ENCODE measurements at regions not wholly inside any gene's neighbourhood (a gene's known extent, or its start where the extent isn't known, plus 50 kb on each side); places are given as distances from the start of the nearest gene placed in this dataset.

DNA sequence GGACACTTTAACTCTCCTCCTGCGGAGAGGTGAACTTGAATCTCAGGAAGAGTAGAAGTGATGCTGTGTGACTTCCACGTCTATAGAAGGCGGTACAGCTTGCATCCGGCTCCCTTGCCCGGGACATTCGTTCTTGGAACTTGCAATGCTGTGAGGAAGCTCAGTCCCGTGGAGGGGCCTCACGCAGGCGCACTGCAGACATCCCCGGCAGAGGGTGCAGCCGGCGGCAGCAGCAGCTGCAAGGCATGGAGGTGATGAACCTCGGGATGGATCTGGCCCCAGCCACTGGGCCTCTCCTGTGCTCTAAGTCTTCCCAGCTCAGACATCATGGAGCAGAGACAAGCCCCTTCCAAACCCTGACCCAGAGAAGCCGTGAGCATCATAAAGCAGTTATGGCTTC, 61.8 kb upstream of the SOD1 start:
- Histone ChIP-seq H3K9me3 (ENCODE audit: control insufficient read depth, insufficient read depth, low read depth, low read length) (no peaks in the 10 kb centered on the region), H3K36me3 (ENCODE audit: control insufficient read depth, insufficient read depth, low read length) (no peaks in the 10 kb centered on the region), H3K4me3 (ENCODE audit: low read depth in 2 of 2, low read length in 2 of 2) (0 out of 4 replicates have a peak overlapping the region, but pooled peaks of 1 of the 2 experiments have one; percentile 8), H3K4me1 (ENCODE audit: control insufficient read depth, insufficient read depth, low read length) (no peaks in the 10 kb centered on the region), H3K27ac (ENCODE audit: low read length) (no peak overlapping the region), H3K27me3 (ENCODE audit: control insufficient read depth, insufficient read depth, low read length) (no peaks in the 10 kb centered on the region)
- no TSS peak for BruUV-seq (replicated peaks)
- ChIA-PET CTCF (interaction anchor here (0.6 kb wide), 1 partner anchor 93 kb away, joined by 3 read pairs; no protein-coding TSS in a partner anchor), POLR2A (no interaction called here)
- TF ChIP-seq TCF7L2 (IDR thresholded peaks at IDR 0.05; ENCODE audit: low read depth, low read length) (no peak), POLR2AphosphoS5 (IDR thresholded peaks at IDR 0.05; ENCODE audit: low read depth, low read length) (no peak), SIN3A (IDR thresholded peaks at IDR 0.05; ENCODE audit: borderline replicate concordance, insufficient read depth, low read depth, low read length) (no peak)
- TF ChIP-seq, protein P1, sequence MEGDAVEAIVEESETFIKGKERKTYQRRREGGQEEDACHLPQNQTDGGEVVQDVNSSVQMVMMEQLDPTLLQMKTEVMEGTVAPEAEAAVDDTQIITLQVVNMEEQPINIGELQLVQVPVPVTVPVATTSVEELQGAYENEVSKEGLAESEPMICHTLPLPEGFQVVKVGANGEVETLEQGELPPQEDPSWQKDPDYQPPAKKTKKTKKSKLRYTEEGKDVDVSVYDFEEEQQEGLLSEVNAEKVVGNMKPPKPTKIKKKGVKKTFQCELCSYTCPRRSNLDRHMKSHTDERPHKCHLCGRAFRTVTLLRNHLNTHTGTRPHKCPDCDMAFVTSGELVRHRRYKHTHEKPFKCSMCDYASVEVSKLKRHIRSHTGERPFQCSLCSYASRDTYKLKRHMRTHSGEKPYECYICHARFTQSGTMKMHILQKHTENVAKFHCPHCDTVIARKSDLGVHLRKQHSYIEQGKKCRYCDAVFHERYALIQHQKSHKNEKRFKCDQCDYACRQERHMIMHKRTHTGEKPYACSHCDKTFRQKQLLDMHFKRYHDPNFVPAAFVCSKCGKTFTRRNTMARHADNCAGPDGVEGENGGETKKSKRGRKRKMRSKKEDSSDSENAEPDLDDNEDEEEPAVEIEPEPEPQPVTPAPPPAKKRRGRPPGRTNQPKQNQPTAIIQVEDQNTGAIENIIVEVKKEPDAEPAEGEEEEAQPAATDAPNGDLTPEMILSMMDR (IDR thresholded peaks at IDR 0.05) = no peak
- TF ChIP-seq, protein P2, sequence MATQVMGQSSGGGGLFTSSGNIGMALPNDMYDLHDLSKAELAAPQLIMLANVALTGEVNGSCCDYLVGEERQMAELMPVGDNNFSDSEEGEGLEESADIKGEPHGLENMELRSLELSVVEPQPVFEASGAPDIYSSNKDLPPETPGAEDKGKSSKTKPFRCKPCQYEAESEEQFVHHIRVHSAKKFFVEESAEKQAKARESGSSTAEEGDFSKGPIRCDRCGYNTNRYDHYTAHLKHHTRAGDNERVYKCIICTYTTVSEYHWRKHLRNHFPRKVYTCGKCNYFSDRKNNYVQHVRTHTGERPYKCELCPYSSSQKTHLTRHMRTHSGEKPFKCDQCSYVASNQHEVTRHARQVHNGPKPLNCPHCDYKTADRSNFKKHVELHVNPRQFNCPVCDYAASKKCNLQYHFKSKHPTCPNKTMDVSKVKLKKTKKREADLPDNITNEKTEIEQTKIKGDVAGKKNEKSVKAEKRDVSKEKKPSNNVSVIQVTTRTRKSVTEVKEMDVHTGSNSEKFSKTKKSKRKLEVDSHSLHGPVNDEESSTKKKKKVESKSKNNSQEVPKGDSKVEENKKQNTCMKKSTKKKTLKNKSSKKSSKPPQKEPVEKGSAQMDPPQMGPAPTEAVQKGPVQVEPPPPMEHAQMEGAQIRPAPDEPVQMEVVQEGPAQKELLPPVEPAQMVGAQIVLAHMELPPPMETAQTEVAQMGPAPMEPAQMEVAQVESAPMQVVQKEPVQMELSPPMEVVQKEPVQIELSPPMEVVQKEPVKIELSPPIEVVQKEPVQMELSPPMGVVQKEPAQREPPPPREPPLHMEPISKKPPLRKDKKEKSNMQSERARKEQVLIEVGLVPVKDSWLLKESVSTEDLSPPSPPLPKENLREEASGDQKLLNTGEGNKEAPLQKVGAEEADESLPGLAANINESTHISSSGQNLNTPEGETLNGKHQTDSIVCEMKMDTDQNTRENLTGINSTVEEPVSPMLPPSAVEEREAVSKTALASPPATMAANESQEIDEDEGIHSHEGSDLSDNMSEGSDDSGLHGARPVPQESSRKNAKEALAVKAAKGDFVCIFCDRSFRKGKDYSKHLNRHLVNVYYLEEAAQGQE (IDR thresholded peaks at IDR 0.05; ENCODE audit: insufficient read depth in 1 of 2, low read depth in 2 of 2, low read length in 1 of 2) = no peak
- intact Hi-C loops (cut with micrococcal nuclease; ENCODE audit: unreplicated experiment) = no loop called here
- in situ Hi-C loops (cut with HindIII; ENCODE audit: low pct_unique_long_range_greater_than_20kb, low sequenced_read_pairs) = no loop called here
- ATAC-seq (no peak), DNase-seq (ENCODE audit: low read depth, low spot score) (no peak)

GRCh38 chr21:31596055-31596454, 63.4 kb upstream of the SOD1 start:
- H3K27ac ChIP-seq (ENCODE audit: low read length) = no peak overlapping the region
- in situ Hi-C loops (cut with HindIII; ENCODE audit: low pct_unique_long_range_greater_than_20kb, low sequenced_read_pairs) = no loop called here

More at GRCh38 chr21:31596055-31596454, 63.4 kb upstream of the SOD1 start:
- no peak overlapping the region for H3K4me3 ChIP-seq (ENCODE audit: low read depth in 2 of 2, low read length in 2 of 2)
- CTCF ChIA-PET = no interaction called here
- POLR2A ChIA-PET = no interaction called here
- no peaks in the 10 kb centered on the region for H3K27me3 ChIP-seq (ENCODE audit: control insufficient read depth, insufficient read depth, low read length)
- intact Hi-C loops (cut with micrococcal nuclease; ENCODE audit: unreplicated experiment) = no loop called here
- H3K36me3 ChIP-seq (ENCODE audit: control insufficient read depth, insufficient read depth, low read length) = no peaks in the 10 kb centered on the region
- no TSS peak for BruUV-seq (replicated peaks)
- H3K9me3 ChIP-seq (ENCODE audit: control insufficient read depth, insufficient read depth, low read depth, low read length) = no peaks in the 10 kb centered on the region
- no peak for ATAC-seq
- DNase-seq (ENCODE audit: low read depth, low spot score) = no peak
- H3K4me1 ChIP-seq (ENCODE audit: control insufficient read depth, insufficient read depth, low read length) = no peaks in the 10 kb centered on the region
- no peak for TF ChIP-seq SIN3A (IDR thresholded peaks at IDR 0.05; ENCODE audit: borderline replicate concordance, insufficient read depth, low read depth, low read length)
- TF ChIP-seq TCF7L2 (IDR thresholded peaks at IDR 0.05; ENCODE audit: low read depth, low read length) = no peak
- TF ChIP-seq, protein P2 (IDR thresholded peaks at IDR 0.05; ENCODE audit: insufficient read depth in 1 of 2, low read depth in 2 of 2, low read length in 1 of 2) = no peak
- no peak for TF ChIP-seq POLR2AphosphoS5 (IDR thresholded peaks at IDR 0.05; ENCODE audit: low read depth, low read length)
- TF ChIP-seq, protein P1 (IDR thresholded peaks at IDR 0.05) = no peak
